ENCODE measurements at regions not wholly inside any gene's neighbourhood (a gene's known extent, or its start where the extent isn't known, plus 50 kb on each side); places are given as distances from the start of the nearest gene placed in this dataset.
"Not testable (repeated sequence)": the region's sequence is repeated elsewhere in the genome, so short reads cannot be mapped to it uniquely, and the experiment has no call there.

DNA sequence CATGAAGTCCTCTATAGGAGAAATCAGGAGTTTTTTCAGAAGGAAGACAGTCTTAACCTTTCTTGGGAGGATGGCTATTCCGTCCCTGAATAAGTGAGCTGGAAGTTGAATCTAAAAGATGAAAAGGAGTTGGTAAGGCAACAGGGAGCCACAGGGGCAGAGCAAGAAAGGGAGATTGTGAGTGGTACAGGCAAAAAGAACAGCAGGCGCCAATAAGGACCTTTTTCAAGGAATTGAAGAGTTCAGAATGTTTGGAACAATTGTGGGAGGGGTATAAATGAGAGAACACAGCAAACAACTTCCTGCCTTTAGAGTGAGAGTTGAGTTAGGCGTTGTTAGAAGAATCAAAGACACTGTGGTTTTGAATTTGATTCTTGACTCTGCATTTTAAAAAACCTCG, 1003.7 kb downstream of the EPHA7 start:
- no peak overlapping the region for H3K27ac ChIP-seq
- no peaks in the 10 kb centered on the region for H3K27me3 ChIP-seq
- TF ChIP-seq POLR2A (IDR thresholded peaks at IDR 0.05): no peak
- TF ChIP-seq, protein P1, sequence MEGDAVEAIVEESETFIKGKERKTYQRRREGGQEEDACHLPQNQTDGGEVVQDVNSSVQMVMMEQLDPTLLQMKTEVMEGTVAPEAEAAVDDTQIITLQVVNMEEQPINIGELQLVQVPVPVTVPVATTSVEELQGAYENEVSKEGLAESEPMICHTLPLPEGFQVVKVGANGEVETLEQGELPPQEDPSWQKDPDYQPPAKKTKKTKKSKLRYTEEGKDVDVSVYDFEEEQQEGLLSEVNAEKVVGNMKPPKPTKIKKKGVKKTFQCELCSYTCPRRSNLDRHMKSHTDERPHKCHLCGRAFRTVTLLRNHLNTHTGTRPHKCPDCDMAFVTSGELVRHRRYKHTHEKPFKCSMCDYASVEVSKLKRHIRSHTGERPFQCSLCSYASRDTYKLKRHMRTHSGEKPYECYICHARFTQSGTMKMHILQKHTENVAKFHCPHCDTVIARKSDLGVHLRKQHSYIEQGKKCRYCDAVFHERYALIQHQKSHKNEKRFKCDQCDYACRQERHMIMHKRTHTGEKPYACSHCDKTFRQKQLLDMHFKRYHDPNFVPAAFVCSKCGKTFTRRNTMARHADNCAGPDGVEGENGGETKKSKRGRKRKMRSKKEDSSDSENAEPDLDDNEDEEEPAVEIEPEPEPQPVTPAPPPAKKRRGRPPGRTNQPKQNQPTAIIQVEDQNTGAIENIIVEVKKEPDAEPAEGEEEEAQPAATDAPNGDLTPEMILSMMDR (IDR thresholded peaks at IDR 0.05): no peak
- no peaks in the 10 kb centered on the region for H3K36me3 ChIP-seq
- intact Hi-C loops (cut with DNase I): no loop called here
- no peaks in the 10 kb centered on the region for H3K4me1 ChIP-seq
- WGBS, 4 donors: 47 to 80% (median 62%) methylated on average over 4 of the region's 4 CpGs
- peaks cover 0 to 17% (median 4%) of the 10 kb centered on the region in 12 donors for H3K9me3 ChIP-seq
- ATAC-seq (no peak), DNase-seq (no peak)
- H3K4me3 ChIP-seq: no peak overlapping the region

DNA sequence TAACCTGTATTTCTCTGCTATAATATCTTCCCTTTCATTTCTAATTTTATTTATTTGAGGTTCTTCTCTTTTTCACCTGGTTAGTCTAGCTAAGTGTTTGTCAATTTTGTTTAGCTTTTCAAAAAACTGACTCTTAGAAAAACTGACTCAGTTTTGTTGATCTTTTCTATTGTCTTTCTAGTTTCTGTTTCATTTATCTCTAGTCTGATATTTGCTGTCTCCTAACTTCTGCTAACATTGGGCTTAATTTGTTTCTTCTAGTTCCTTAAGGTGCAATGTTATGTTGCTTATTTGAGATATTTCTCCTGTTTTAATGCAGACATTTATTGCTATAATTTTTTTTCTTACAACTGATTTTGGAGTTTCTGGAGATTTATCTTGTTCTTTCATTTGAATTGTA, 1011.0 kb downstream of the EPHA7 start:
- Histone ChIP-seq H3K4me3 (no peak overlapping the region), H3K9me3 (peaks cover 0 to 27% (median 4%) of the 10 kb centered on the region in 12 donors), H3K36me3 (no peaks in the 10 kb centered on the region), H3K27ac (no peak overlapping the region), H3K4me1 (no peaks in the 10 kb centered on the region), H3K27me3 (no peaks in the 10 kb centered on the region)
- ATAC-seq (no peak), DNase-seq (no peak)
- TF ChIP-seq POLR2A (IDR thresholded peaks at IDR 0.05): no peak
- TF ChIP-seq, protein P1 (IDR thresholded peaks at IDR 0.05): no peak
- intact Hi-C loops (cut with DNase I): no loop called here

GRCh38 chr6:92404281-92404680, 1015.1 kb downstream of the EPHA7 start:
- ATAC-seq (no peak), DNase-seq (no peak)
- no peak overlapping the region for H3K27ac ChIP-seq
- intact Hi-C loops (cut with DNase I): no loop called here
- H3K9me3 ChIP-seq: peaks cover 0 to 10% (median 0%) of the 10 kb centered on the region in 12 donors
- no peaks in the 10 kb centered on the region for H3K4me1 ChIP-seq
- WGBS, 4 donors: 45 to 81% (median 74%) methylated on average over 2 of the region's 2 CpGs
- no peaks in the 10 kb centered on the region for H3K27me3 ChIP-seq
- TF ChIP-seq, protein P1 (IDR thresholded peaks at IDR 0.05): no peak
- TF ChIP-seq POLR2A (IDR thresholded peaks at IDR 0.05): no peak
- no peak overlapping the region for H3K4me3 ChIP-seq
- no peaks in the 10 kb centered on the region for H3K36me3 ChIP-seq

DNA sequence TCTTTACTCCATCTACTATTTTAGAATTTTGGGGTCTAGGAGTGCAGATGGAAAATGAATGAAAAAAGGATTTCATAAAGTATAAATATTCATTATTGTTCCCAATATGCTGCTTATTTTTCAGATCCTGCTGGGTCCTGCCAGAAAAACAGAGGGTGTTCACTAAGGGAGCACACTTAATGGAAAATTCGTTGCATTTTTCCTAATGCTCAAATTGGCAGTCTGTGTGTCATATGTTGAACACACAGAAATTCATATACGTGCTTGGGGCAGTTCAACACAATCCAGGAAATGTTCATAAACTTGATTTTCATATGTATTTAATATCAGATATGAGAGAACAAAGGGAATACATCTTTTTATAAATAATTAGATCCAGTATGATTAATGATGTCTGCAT, 1019.4 kb downstream of the EPHA7 start:
- no peaks in the 10 kb centered on the region for H3K27me3 ChIP-seq
- no peak overlapping the region for H3K27ac ChIP-seq
- TF ChIP-seq POLR2A (IDR thresholded peaks at IDR 0.05): no peak
- TF ChIP-seq, protein P1 (IDR thresholded peaks at IDR 0.05): no peak
- intact Hi-C loops (cut with DNase I): no loop called here
- no peak overlapping the region for H3K4me3 ChIP-seq
- peaks cover 0 to 5% (median 0%) of the 10 kb centered on the region in 12 donors for H3K9me3 ChIP-seq
- ATAC-seq: no peak
- no peak for DNase-seq
- H3K4me1 ChIP-seq: no peaks in the 10 kb centered on the region
- H3K36me3 ChIP-seq: no peaks in the 10 kb centered on the region
- 64 to 78% (median 74%) methylated on average over 2 of the region's 2 CpGs for WGBS, 4 donors

DNA sequence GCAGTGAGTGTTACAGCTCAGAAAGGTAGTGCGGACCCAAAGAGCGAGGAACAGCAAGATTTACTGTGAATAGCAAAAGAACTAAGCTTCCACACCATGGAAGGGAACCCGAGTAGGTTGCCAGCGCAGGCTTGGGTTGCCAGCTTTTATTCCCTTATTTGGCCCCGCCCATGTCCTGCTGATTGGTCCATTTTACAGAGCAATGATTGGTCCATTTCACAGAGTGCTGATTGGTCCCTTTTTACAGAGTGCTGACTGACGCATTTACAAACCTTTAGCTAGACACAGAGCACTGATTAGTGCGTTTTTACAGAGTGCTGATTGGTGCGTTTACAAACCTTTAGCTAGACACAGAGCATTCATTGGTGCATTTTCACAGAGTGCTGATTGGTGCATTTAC, 1030.7 kb downstream of the EPHA7 start:
- H3K4me1 ChIP-seq; ATAC-seq; H3K27me3 ChIP-seq; DNase-seq; H3K9me3 ChIP-seq; intact Hi-C loops (cut with DNase I); H3K36me3 ChIP-seq; H3K27ac ChIP-seq; H3K4me3 ChIP-seq: not testable (repeated sequence)
- WGBS, 4 donors: 89 to 94% (median 92%) methylated on average over 8 of the region's 8 CpGs
